Activated CD4-positive, alpha-beta T cell treated with anti-CD3 and anti-CD28 coated beads for 36 hours (primary cell): ENCODE measurements at regions not wholly inside any gene's neighbourhood (a gene's known extent, or its start where the extent isn't known, plus 50 kb on each side); places are given as distances from the start of the nearest gene placed in this dataset.
"Not testable (repeated sequence)": the region's sequence is repeated elsewhere in the genome, so short reads cannot be mapped to it uniquely, and the experiment has no call there.

Experiments used
- ATAC-seq: fragments of 200-7000 bp; cut with Tn5 transposase; one replicate; pipeline ENCODE4 v1.10.0; 2021; ENCODE audit warnings: mild to moderate bottlenecking, moderate library complexity
- CTCF ChIA-PET: fragments of 350-600 bp; sonication (Branson Sonifier 250); formaldehyde crosslinking; loops from one replicate; lab custom pipeline; 2021; ENCODE audit warnings: antibody characterized with exemption; lab: Charles Lee
- POLR2A ChIA-PET: fragments of 350-600 bp; sonication (Branson Sonifier 250); formaldehyde crosslinking; loops from one replicate; lab custom pipeline; 2021; ENCODE audit warnings: antibody characterized with exemption, inconsistent platforms; lab: Charles Lee
- DNase-seq: peaks from one replicate; pipeline ENCODE4 v3.0.0-alpha.2; 2020
- H3K27ac Mint-ChIP-seq: one replicate; pipeline ENCODE4 v1.8.0; 2021; ENCODE audit warnings: mixed read lengths
- H3K27me3 Mint-ChIP-seq: one replicate; pipeline ENCODE4 v1.8.0; 2021; ENCODE audit warnings: mixed read lengths
- H3K36me3 Mint-ChIP-seq: one replicate; pipeline ENCODE4 v1.8.0; 2021; ENCODE audit warnings: low read depth, mixed read lengths
- H3K4me1 Mint-ChIP-seq: one replicate; pipeline ENCODE4 v1.8.0; 2021; ENCODE audit warnings: mixed read lengths
- H3K4me3 Mint-ChIP-seq: one replicate; pipeline ENCODE4 v1.8.0; 2021; ENCODE audit warnings: mild to moderate bottlenecking, moderate library complexity, mixed read lengths
- H3K9me3 Mint-ChIP-seq: one replicate; pipeline ENCODE4 v1.8.0; 2021; ENCODE audit warnings: low read depth, mixed read lengths
- intact Hi-C, 2 experiments: fragments of 100-400 bp; cut with DNase I in 1 of 2; cut with micrococcal nuclease in 1 of 2; formaldehyde crosslinking; loops; one replicate each; pipeline versions ENCODE4 v1.14.2 to v1.15.1; 2022 to 2024; cut with DNase I, micrococcal nuclease

DNA sequence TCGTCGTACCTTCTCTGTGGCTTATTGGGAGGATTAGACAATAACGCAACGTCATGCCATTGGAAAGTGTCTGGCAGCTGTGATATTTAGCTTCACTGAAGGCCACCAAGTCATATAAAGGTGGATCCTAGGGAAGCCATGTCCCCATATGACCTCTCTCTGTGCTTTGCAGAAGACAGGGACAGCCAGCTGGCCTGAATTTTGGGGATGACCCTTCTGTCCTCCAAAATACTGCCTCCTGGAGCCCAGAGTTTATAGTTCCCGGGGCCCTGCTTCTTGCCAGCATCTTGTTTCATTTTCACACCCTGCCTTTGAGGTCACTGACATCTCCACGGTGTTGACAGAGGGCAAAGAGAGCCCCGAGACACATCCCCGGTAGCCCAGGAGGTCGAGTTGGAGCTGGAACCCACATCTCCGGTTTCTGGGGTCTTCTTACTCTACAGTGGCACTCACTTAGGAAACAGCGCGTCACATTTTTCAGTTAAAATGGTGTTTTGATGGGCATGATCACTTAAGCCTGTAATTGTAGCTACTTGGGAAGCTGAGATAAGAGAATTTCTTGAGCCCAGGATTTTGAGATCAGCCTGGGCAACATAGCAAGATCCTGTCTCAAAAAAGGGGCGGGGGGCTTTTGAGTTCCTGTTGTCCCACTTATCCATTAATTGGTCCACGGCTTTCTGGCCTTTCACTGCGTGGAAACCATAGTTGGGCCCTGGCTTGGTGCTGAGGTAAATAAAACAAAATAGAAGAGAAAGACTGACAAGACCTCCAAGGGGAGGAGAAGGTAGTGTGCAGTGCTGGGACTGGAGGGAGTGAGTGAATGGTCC is 101.1 kb downstream of the DDX1 start:
- no peak overlapping the region for H3K4me3 Mint-ChIP-seq
- no peaks in the 10 kb centered on the region for H3K36me3 Mint-ChIP-seq
- ATAC-seq: no peak
- no peaks in the 10 kb centered on the region for H3K4me1 Mint-ChIP-seq
- CTCF ChIA-PET: interaction anchor here (0.8 kb wide), 1 partner anchor 68 kb away, joined by 3 read pairs; no protein-coding TSS in a partner anchor
- POLR2A ChIA-PET: no interaction called here
- H3K27ac Mint-ChIP-seq: no peak overlapping the region
- intact Hi-C loops: no loop called here
- H3K9me3 Mint-ChIP-seq: peaks cover 2% of the 10 kb centered on the region
- H3K27me3 Mint-ChIP-seq: peaks cover 12% of the 10 kb centered on the region
- no peak for DNase-seq

DNA sequence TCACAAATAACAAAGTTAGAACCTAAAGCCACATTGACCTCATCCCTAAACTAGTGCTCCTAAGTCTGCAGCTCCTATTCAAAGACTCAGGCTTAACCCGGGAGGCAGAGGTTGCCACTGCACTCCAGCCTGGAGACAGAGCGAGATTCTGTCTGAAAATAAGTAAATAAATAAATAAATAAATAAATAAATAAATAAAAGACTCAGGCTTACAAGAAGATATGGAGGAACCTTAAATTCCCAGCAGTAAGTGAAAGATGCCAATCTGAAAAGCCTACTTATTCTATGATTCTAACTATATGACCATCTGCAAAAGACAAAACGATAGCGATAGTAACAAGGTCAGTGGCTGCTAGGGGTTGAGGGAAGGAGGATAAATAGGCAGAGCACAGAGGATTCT is 101.7 kb downstream of the DDX1 start:
- H3K4me3 Mint-ChIP-seq: no peak overlapping the region
- ChIA-PET CTCF (interaction anchor here (0.8 kb wide), 1 partner anchor 69 kb away, joined by 3 read pairs; no protein-coding TSS in a partner anchor), POLR2A (no interaction called here)
- no peak overlapping the region for H3K27ac Mint-ChIP-seq
- peaks cover 12% of the 10 kb centered on the region for H3K27me3 Mint-ChIP-seq
- no peak for DNase-seq
- intact Hi-C loops: no loop called here
- ATAC-seq: no peak
- H3K4me1 Mint-ChIP-seq: no peaks in the 10 kb centered on the region
- peaks cover 2% of the 10 kb centered on the region for H3K9me3 Mint-ChIP-seq
- no peaks in the 10 kb centered on the region for H3K36me3 Mint-ChIP-seq

DNA sequence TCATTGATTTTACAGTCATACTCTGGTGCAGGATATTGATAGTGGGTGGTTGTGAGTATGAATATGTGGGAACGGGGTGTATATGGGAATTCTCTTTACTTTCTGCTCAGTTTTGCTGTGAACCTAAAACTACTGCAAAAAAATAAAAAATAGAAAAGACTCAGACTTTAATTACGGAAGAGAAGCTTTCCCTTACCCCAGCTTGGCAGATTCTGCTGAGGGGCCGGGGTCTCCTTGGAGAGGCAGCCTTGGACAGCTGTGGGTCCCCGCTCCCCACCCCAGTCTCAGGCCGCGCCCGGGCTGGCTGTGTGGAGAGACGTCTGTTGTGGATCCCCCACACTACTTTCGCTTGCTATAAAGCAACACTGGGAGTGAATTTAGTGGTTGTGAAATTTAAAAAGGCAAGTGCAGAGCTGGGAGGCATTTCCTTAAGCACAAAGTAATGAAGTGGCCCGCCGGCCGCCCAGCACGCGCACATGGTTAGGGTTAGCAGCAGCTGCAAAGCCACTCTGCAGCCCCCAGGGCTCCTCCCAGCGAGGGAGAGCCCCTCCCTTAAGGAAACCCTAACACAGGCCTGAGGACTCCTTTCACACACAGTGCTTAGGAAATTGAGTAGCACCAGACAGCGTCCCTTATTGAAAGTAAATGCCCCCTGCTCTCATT is 102.4 kb downstream of the DDX1 start:
- ATAC-seq: no peak

DNA sequence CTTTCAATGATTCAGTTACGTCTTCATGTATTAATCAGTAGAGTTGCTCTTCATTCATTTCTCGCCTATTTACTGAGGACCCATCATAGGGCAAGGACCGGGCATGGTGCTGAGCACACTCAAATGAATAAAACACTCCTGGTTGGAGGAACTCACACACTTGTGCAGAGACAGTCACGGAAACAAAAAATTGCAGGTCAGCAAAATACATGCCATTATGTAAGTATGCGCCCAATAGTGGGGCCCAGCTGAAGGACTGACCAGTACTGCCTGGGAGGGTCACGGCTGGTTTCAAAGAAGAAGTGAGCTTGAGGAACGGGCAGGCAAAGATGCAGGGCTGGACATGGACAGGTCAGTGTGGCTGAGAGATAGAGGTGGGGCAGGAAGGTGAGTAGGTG is 102.9 kb downstream of the DDX1 start:
- DNase-seq (no peak), ATAC-seq (no peak)
- Mint-ChIP-seq H3K36me3 (no peaks in the 10 kb centered on the region), H3K4me3 (no peak overlapping the region), H3K4me1 (no peaks in the 10 kb centered on the region), H3K27ac (no peak overlapping the region), H3K9me3 (peaks cover 2% of the 10 kb centered on the region), H3K27me3 (peaks cover 2% of the 10 kb centered on the region)
- intact Hi-C loops: no loop called here
- ChIA-PET POLR2A (no interaction called here), CTCF (interaction anchor here (0.5 to 0.7 kb wide), 2 partner anchors 70 to 654 kb away, joined by 3 to 4 read pairs; no protein-coding TSS in a partner anchor)

More for the DNA sequence above, 102.4 kb downstream of the DDX1 start:
- Mint-ChIP-seq H3K4me3 (no peak overlapping the region), H3K36me3 (no peaks in the 10 kb centered on the region), H3K27ac (no peak overlapping the region), H3K4me1 (no peaks in the 10 kb centered on the region), H3K9me3 (peaks cover 2% of the 10 kb centered on the region), H3K27me3 (peaks cover 6% of the 10 kb centered on the region)
- ChIA-PET CTCF (interaction anchor here (0.7 kb wide), 2 partner anchors 356 to 653 kb away, joined by 3 to 4 read pairs; no protein-coding TSS in a partner anchor), POLR2A (no interaction called here)
- no peak for DNase-seq
- intact Hi-C loops: no loop called here

DNA sequence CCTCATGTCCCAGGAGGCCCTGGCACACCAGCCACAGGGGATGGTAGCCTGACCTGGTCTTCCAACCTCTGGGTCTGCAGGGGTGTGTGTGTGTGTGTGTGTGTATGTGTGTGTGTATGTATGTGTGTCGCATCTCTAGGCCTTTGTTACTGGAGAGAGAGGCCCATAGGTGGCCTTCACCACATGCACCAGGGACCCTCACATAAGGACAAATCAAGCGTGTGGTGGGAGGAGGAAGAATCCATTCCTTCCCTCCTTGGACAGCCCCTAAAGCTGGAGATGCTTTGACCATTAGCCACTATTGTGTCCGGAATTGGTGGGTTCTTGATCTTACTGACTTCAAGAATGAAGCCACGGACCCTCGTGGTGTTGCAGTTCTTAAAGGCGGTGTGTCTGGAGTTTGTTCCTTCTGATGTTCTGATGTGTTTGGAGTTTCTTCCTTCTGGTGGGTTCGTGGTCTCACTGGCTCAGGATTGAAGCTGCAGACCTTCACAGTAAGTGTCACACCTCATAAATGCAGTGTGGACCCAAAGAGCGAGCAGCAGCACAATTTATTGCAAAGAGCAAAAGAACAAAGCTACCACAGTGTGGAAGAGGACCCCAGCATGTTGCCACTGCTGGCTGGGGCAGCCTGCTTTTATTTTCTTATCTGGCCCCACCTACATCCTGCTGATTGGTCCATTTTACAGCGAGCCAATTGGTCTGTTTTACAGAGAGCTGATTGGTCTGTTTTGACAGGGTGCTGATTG is 104.1 kb downstream of the DDX1 start:
- no peak overlapping the region for H3K4me3 Mint-ChIP-seq
- H3K27ac Mint-ChIP-seq: no peak overlapping the region
- no peaks in the 10 kb centered on the region for H3K36me3 Mint-ChIP-seq
- peaks cover 2% of the 10 kb centered on the region for H3K9me3 Mint-ChIP-seq
- DNase-seq: no peak
- intact Hi-C loops: no loop called here
- ChIA-PET POLR2A (no interaction called here), CTCF (no interaction called here)
- no peaks in the 10 kb centered on the region for H3K27me3 Mint-ChIP-seq
- H3K4me1 Mint-ChIP-seq: no peaks in the 10 kb centered on the region
- ATAC-seq: no peak

DNA sequence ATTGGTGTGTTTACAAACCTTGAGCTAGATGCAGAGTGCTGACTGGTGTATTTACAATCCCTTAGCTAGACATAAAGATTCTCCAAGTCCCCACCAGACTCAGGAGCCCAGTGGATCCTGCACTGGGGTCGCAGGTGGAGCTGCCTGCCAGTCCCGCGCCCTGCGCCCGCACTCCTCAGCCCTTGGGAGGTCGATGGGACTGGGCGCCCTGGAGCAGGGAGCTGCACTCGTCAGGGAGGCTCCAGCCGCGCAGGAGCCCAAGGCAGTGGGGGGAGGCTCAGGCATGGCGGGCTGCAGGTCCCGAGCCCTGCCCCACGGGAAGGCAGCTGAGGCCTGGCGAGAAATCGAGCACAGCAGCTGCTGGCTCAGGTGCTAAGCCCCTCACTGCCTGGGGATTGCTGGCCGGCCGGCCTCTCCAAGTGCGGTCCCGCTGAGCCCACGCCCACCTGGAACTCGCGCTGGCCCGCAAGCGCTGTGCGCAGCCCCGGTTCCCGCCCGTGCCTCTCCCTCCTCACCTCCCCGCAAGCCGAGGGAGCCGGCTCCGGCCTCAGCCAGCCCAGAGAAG is 105.0 kb downstream of the DDX1 start:
- POLR2A ChIA-PET, H3K27ac Mint-ChIP-seq, DNase-seq, intact Hi-C loops, H3K4me3 Mint-ChIP-seq, H3K36me3 Mint-ChIP-seq, ATAC-seq, H3K4me1 Mint-ChIP-seq, H3K27me3 Mint-ChIP-seq, H3K9me3 Mint-ChIP-seq: not testable (repeated sequence)
- CTCF ChIA-PET: interaction anchor here (0.8 kb wide), 1 partner anchor 13 kb away, joined by 3 read pairs; no protein-coding TSS in a partner anchor

DNA sequence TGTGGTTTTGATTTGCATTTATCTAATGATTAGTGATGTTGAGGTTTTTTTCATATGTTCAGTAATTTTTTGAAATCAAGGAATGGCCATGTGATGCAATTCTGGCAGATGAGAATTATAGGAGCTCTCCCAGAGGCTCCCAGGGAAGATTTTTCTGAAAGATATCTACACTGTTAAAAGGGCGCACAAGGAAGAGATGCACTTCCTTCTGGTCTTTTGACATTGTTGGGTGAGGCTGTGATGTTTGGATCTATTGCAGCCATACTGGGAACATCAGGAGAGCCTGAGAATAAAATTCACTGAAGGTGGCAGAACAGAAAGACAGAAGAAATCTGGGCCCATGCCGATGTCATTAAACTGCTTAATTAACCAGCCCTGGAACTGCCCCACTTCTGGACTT is 108.5 kb downstream of the DDX1 start:
- H3K27ac Mint-ChIP-seq: no peak overlapping the region
- peaks cover 3% of the 10 kb centered on the region for H3K27me3 Mint-ChIP-seq
- DNase-seq: no peak
- H3K36me3 Mint-ChIP-seq: no peaks in the 10 kb centered on the region
- intact Hi-C loops: no loop called here
- peaks cover 2% of the 10 kb centered on the region for H3K9me3 Mint-ChIP-seq
- H3K4me1 Mint-ChIP-seq: no peaks in the 10 kb centered on the region
- ChIA-PET CTCF (no interaction called here), POLR2A (no interaction called here)
- no peak overlapping the region for H3K4me3 Mint-ChIP-seq
- no peak for ATAC-seq

DNA sequence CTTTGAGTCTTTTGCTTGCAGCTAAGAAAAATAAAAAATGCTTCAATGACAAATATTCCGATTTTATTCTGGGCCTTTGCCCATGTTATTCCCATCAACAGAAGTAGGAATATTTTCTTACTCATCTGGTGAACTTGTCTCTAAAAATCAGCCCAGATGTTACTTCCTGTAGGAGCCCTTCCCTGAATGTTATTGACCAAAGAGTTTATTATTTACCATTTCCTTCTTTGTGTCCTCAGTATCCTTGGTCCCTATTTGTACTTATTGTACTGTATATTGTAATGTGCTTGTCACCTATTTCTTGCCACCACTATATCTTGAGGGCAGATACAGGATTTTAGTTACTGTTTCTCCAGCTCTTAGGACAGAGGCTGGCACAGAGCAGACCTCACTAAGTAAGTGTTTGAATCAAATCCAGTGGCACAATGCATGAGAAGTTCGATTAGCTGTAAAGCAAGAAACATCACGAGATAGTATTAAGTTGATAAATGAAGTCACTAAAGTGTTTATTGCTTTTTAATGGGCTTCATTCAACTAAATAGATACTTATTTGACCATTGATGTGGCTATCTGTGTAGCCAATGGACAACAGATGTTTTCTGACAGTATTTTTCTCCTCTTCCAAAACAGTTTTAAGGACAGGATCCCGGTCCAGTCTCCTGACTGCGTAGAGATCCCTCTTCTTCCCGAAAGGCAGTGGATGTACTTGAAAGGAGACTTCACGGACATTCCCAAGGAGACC is 109.1 kb downstream of the DDX1 start:
- H3K27me3 Mint-ChIP-seq: peaks cover 3% of the 10 kb centered on the region
- CTCF ChIA-PET: no interaction called here
- no peak overlapping the region for H3K27ac Mint-ChIP-seq
- no peak for ATAC-seq
- H3K9me3 Mint-ChIP-seq: peaks cover 2% of the 10 kb centered on the region
- POLR2A ChIA-PET: no interaction called here
- H3K4me3 Mint-ChIP-seq: no peak overlapping the region
- H3K36me3 Mint-ChIP-seq: no peaks in the 10 kb centered on the region
- intact Hi-C loops: no loop called here
- no peak for DNase-seq
- no peaks in the 10 kb centered on the region for H3K4me1 Mint-ChIP-seq

DNA sequence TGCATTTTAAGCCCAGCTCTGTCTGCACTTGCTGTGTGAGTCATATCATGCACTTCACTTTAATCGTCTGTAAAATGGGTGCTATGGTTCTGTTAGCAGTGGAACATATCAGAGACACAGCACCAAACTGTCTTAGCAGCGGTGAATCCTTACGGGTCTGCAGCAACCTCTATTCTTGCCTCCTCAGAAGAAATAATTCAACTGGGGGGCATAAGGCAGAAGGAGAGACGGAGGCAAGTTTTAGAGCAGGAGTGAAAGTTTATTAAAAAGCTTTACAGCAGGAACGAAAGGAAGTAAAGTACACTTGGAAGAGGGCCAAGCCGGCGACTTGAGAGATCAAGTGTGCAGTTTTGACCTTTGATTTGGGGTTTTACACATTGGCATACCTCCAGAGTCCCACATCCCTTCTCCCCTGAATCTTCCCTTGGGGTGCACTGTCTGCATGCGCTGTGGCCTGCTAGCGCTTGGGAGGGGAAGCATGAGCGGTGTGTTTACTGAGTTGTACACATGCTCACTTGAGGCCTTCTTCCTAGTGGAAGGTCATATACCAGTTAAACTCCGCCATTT is 109.8 kb downstream of the DDX1 start:
- DNase-seq (no peak), ATAC-seq (no peak)
- Mint-ChIP-seq H3K4me1 (no peaks in the 10 kb centered on the region), H3K36me3 (no peaks in the 10 kb centered on the region), H3K4me3 (no peak overlapping the region), H3K27ac (no peak overlapping the region), H3K27me3 (peaks cover 3% of the 10 kb centered on the region), H3K9me3 (no peaks in the 10 kb centered on the region)
- CTCF ChIA-PET: no interaction called here
- POLR2A ChIA-PET: no interaction called here
- intact Hi-C loops: no loop called here

DNA sequence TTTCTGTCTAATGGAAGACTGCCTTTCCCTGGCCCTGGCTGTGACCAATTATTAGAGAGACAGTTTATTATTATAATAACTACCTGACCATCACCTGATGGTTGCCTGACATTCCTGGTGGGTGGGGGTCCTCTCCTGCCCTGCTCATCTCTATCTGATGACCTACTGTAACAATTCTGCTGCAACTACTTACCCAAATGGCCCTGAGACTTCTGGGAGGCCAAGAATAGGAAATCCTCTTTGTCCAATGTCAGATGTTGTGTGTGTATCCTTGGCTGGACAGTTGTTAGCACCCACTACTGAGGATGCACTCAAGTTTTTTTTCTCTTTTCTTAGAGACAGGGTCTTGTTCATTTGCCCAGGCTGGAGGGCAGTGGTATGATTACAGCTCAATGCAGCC is 110.3 kb downstream of the DDX1 start:
- Mint-ChIP-seq H3K27ac (no peak overlapping the region), H3K36me3 (no peaks in the 10 kb centered on the region), H3K27me3 (peaks cover 3% of the 10 kb centered on the region), H3K9me3 (no peaks in the 10 kb centered on the region), H3K4me3 (no peak overlapping the region), H3K4me1 (no peaks in the 10 kb centered on the region)
- DNase-seq (no peak), ATAC-seq (no peak)
- intact Hi-C loops: no loop called here
- CTCF ChIA-PET: no interaction called here
- POLR2A ChIA-PET: no interaction called here
